HK-2 (cell line): ENCODE measurements at regions not wholly inside any gene's neighbourhood (a gene's known extent, or its start where the extent isn't known, plus 50 kb on each side); places are given as distances from the start of the nearest gene placed in this dataset.
A peak's percentile ranks its signal among the peaks of the same experiment; 100 is the strongest.

Source experiments
- DNase-seq: peaks from one replicate; pipeline ENCODE4 v3.0.0-alpha.2; 2018; ENCODE audit not compliant: unreplicated experiment

- no peak for DNase-seq
Observed at GRCh38 chr6:163955756-163956155, 541.2 kb downstream of the QKI start.

- peak; percentile 10 for DNase-seq
Observed at GRCh38 chr6:163955096-163955495, 540.6 kb downstream of the QKI start.

DNA sequence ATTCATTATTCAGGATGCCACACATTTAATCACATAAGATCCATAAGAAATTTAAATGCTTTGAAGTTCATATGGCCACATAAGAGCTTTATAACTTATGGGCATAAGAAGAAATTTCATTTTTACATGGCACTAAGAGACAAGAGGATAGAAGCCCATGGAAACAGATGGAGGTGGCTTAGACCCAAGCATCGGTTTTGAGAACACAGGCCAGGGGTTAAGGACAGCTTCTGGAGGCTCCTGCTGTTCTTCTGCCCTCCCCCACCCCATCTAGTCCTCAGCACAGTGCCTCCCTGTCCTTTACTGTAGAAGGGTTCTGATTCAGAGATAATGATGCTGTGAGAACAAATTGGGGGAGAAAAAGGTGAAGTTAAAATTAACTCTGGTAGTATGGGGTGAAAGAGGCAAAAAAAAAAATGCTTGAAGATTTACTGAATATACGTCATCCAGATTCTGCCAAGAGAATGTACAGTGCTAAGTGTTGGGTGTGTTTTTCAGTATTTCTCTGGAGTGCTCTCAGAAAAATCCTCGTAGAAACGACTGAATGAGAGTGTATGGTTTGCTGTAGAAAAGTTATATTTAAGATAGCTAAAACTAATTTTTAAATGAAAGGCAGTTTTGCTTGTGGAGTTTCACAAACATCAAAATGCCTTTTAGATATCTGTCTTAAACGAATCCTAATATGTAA is 539.7 kb downstream of the QKI start:
- DNase-seq: no peak

- DNase-seq: no peak
Observed at GRCh38 chr6:163952005-163952404, 537.5 kb downstream of the QKI start.

DNA sequence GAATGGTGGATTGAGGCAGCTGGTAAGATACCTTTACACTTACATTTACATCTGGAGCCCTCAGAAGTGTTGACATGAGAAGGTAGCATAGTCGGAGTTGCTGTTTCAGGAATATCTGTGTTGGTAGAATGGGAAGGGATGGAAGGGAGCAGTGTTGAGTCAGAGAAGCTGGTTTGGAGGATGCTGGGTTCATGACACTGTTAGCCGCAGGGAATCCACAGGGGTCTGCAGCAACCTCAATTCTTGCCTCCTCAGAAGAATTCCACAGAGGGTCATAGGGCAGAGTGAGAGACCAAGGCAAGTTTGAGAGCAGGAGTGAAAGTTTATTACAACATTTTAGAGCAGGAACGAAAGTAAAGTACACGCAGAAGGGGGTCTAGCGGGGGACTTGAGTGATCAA is 536.8 kb downstream of the QKI start:
- DNase-seq: no peak

DNA sequence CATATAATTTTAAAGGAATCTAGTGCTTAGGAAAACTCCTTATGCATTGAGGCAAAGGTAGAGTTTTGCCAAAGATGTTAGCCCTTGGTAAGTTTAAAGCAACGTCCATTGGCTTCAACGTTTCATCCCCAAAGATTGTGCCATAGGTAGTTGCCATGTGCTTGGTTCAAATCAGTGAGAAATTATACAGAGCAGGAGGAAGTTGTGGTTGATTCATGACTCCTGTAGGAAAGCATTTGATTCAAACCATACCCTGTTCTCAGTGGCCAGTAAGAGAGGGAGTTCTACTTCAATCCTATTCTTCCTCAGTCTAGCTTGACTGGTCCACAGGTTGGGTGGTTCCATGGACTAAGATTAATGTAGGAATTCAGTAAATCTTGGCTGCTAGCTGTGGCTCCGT is 535.6 kb downstream of the QKI start:
- DNase-seq: no peak

DNA sequence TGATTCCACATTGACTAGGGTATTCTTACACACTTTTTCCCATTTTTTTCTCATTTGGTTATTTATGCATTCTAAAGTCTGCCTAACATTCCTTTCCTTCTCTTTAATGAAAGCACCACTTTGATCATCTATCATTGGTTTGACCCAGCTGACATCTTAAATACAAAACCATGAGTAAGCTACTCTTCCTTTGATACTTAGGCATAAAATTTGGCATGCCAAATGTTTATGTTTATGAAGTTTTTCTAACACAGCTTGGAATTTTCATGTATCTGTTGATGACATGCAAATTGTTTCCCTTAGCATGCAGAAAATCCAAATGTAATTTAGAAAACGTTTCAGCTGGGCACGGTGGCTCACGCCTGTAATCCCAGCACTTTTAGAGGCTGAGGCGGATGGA is 534.9 kb downstream of the QKI start:
- DNase-seq: no peak

DNA sequence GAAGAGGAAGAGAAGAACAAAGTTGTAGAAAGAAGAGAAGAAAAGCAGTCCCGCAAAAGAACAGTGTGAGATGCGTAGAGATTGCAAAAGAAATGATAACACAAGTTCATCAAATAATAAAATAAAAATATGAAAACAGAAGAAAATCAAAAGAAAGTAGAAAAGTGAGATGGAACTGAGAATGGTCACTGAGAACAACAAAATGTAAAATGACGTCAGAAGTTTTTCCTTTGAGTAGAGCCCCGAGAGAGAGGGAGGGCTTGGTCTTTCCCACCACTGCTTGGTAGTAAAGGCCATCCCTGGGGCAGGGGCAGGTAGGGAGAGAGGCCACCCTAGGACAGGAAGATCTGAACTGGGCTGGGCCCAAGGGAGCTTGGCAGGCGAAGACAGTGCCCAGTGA is 533.7 kb downstream of the QKI start:
- no peak for DNase-seq

DNA sequence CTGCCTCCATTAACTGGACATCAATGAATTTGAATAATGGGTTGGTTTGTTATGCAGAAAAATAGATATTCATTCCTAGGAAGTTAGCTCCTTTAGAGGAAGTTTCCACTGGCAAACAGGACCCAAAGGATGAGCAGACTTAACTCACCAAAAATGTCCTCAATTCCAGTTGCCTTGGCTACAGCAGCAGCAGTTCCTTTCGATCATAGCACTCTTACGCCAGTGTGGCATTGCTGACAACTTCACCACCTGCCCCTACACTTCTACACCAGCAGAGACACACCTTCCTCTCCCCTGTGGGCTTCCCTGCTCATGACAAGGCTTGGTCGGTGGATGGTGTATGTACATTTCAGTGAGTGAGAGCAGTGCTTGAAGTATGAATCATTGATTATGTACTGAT is 532.8 kb downstream of the QKI start:
- DNase-seq: no peak

- no peak for DNase-seq
Observed at GRCh38 chr6:163946437-163946836, 531.9 kb downstream of the QKI start.

DNA sequence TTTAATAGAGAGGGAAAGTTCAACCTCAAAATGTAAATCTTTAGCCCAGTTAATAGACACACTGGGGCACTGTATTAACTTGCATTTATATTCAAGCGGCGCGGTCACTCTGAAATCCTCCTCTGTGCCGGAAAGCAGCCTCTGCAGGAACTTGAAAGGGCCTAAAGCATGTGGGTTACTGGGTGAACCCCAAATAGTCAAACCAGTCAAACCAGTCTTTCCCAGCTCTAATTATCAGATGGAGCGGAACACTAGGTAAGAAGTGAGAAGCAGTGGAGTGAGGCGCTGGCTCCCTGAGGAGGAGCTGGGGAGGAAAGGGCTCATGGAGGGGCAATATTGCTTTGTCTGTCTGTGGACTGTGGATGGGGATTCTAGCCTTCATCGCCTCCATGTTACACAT is 531.3 kb downstream of the QKI start:
- no peak for DNase-seq

DNA sequence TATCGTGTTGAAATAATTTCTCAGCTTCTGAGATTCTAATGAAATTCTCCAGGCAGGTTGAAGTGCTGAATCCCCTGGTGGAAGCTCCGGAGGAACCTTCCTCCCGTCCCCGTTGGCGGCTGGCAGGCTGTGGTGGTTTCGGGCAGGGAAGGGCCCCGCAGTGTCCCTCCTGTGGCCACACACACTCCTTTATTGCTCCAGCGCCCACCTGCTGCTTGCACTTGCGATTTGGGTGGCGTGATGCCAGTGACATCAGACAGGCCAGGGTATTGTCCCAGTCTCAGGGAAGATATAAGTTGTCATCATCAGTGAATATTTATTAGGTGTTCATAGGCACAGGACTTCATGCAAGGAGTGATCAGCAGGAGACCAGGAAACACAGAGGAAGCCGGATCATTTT is 530.4 kb downstream of the QKI start:
- no peak for DNase-seq

- no peak for DNase-seq
Observed at GRCh38 chr6:163943607-163944385, 529.3 kb downstream of the QKI start.

DNA sequence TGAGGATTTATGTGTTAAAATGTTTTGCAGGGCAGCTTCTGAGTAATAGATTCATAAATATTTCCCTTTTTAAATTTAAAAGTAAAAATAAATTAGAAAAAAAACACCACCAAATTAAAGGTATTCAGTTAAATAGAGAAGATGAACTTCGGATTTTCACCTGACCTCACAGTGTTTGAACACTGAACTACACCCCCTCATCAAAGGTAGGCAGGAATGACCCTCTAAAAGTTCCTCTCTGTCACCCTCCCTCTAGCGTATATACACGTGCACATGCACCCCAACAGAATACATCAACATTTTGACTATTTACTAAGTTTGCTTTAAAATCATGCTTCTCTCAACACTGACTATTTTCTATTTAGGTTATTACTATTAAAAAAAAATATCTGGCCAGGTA is 528.3 kb downstream of the QKI start:
- DNase-seq: no peak

GRCh38 chr6:163941624-163941976 is 527.1 kb downstream of the QKI start:
- DNase-seq: no peak

DNA sequence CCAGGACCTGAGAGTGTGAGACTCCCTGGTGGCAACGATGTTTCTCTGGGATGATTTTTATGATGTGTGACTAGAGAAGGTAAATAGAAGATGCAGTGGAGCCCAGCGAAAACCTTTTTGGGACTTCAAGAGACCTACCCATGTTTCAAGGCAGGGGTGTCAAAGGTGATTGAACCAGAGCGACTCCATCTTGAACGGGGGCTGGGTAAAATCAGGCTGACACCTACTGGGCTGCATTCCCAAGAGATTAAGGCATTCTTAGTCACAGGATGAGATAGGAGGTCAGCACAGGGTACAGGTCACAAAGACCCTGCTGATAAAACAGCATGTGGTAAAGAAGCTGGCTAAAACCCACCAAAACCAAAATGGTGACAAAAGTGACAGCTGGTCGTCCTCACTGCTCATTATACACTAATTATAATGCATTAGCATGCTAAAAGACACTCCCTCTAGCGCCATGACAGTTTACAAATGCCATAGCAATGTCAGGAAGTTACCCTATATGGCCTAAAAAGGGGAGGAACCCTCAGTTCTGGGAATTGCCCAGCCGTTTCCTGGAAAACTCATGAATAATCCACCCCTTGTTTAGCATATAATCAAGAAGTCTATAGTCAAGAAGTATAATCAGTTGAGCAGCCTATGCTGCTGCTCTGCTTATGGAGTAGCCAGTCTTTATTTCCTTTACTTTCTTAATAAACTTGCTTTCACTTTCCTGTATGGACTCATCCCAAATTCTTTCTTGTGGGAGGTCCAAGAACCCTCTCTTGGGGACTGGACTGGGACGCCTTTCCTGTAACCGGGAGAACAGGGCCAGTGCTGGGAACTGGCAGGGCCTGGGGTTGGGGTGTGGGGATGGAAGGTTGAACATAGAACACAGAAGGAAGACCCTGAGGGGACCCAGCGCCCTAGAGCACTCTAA is 526.4 kb downstream of the QKI start:
- DNase-seq: no peak

DNA sequence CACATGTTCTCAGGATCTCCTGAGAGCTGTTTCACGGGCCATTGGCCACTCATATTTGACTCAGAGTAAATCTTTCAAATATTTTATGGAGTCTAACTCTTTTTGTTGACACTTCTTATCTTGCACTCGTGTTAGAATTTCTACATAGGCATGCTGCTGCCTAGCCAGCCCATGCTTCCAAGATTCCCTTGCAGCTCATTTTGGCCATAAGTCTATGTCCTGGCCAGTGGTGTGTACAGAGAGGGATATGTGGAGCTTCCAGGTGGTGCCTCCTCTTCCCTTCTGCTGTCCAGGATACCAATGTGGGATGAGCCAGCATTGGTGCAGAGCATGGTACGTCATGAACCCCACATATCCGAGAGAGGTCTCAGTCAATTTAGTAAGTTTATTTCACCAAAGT is 522.6 kb downstream of the QKI start:
- DNase-seq: no peak

- no peak for DNase-seq
Observed at GRCh38 chr6:163935158-163935762, 520.7 kb downstream of the QKI start.

DNA sequence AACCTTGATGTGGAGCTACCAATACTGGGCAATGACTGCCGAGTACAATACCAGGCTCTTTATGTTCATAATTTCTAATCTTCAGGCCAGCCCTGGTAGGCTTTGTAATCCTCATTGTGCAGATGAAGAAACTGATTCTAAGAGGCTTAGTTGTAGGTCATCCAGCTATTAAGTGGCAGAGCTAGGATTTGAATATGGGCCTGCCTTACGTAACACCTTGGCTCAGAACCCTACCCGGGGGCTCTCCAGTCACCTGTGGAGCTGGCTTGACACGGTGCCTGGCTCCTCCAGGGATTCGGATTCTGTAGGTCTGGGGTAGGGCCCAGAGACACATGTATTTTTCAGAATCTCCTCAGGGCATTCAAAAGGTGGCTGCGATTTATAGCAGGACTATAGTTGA is 515.5 kb downstream of the QKI start:
- DNase-seq: no peak

- DNase-seq: no peak
Observed at GRCh38 chr6:163929538-163929937, 515.0 kb downstream of the QKI start.

GRCh38 chr6:163926642-163927041 is 512.1 kb downstream of the QKI start:
- DNase-seq: no peak

DNA sequence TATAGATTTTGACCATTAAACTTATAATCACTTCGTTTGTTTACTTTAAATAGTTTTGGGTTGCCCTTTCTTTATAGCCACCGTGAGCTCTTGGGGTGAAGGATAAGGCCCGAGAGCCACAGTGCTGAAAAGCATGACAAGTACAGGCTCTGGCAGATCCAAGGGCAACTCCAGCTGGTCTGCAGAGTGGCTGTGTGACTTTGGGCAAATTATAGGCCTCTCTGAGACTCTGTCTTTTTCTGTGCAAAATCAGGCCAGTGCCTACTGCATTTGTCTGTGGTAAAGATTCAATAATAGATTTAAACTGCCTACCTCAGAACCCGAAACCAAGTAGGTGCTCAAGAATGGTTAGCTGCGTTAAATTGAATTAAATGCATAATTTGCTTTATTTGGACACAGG is 511.3 kb downstream of the QKI start:
- DNase-seq: no peak
